ENCODE measurements at regions not wholly inside any gene's neighbourhood (a gene's known extent, or its start where the extent isn't known, plus 50 kb on each side); places are given as distances from the start of the nearest gene placed in this dataset.
"Not testable (repeated sequence)": the region's sequence is repeated elsewhere in the genome, so short reads cannot be mapped to it uniquely, and the experiment has no call there.

GRCh38 chr10:77726732-77727131 lies 89.1 kb upstream of the KCNMA1 start:
- no peak for TF ChIP-seq CTCF (IDR thresholded peaks at IDR 0.05)
- no peak for DNase-seq (ENCODE audit: extremely low spot score, unreplicated experiment)
- Mint-ChIP-seq H3K4me3 (ENCODE audit: unreplicated experiment) (no peak overlapping the region), H3K36me3 (ENCODE audit: unreplicated experiment) (peaks cover 7% of the 10 kb centered on the region), H3K27me3 (ENCODE audit: unreplicated experiment) (no peaks in the 10 kb centered on the region), H3K27ac (ENCODE audit: unreplicated experiment) (no peak overlapping the region), H3K9me3 (ENCODE audit: unreplicated experiment) (peaks cover 4% of the 10 kb centered on the region), H3K4me1 (ENCODE audit: unreplicated experiment) (peaks cover 13% of the 10 kb centered on the region)

DNA sequence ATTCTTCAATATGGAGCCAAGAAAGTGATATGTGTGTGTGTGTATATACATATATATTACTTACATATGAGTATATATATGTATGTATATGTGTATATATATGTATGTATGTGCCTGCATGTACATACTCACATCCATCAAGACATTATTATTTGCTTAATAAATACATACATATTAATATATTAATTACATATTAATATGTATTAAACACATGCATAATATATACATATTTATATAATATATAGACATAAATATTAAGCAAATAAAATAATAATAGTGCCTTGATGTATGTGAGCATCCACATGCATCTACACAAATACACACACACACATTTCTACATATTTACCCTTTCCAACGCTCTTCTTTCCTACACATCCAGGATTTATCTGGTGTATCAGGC lies 88.7 kb upstream of the KCNMA1 start:
- H3K27ac Mint-ChIP-seq (ENCODE audit: unreplicated experiment): no peak overlapping the region
- H3K4me3 Mint-ChIP-seq (ENCODE audit: unreplicated experiment): no peak overlapping the region
- no peak for TF ChIP-seq CTCF (IDR thresholded peaks at IDR 0.05)
- H3K27me3 Mint-ChIP-seq (ENCODE audit: unreplicated experiment): no peaks in the 10 kb centered on the region
- no peak for DNase-seq (ENCODE audit: extremely low spot score, unreplicated experiment)
- H3K9me3 Mint-ChIP-seq (ENCODE audit: unreplicated experiment): peaks cover 4% of the 10 kb centered on the region
- peaks cover 13% of the 10 kb centered on the region for H3K4me1 Mint-ChIP-seq (ENCODE audit: unreplicated experiment)
- H3K36me3 Mint-ChIP-seq (ENCODE audit: unreplicated experiment): peaks cover 7% of the 10 kb centered on the region

GRCh38 chr10:77724820-77725219 lies 87.2 kb upstream of the KCNMA1 start:
- peaks cover 13% of the 10 kb centered on the region for H3K4me1 Mint-ChIP-seq (ENCODE audit: unreplicated experiment)
- H3K9me3 Mint-ChIP-seq (ENCODE audit: unreplicated experiment): peaks cover 4% of the 10 kb centered on the region
- no peak for DNase-seq (ENCODE audit: extremely low spot score, unreplicated experiment)
- no peaks in the 10 kb centered on the region for H3K27me3 Mint-ChIP-seq (ENCODE audit: unreplicated experiment)
- H3K27ac Mint-ChIP-seq (ENCODE audit: unreplicated experiment): no peak overlapping the region
- peaks cover 4% of the 10 kb centered on the region for H3K36me3 Mint-ChIP-seq (ENCODE audit: unreplicated experiment)
- H3K4me3 Mint-ChIP-seq (ENCODE audit: unreplicated experiment): no peak overlapping the region
- TF ChIP-seq CTCF (IDR thresholded peaks at IDR 0.05): no peak

DNA sequence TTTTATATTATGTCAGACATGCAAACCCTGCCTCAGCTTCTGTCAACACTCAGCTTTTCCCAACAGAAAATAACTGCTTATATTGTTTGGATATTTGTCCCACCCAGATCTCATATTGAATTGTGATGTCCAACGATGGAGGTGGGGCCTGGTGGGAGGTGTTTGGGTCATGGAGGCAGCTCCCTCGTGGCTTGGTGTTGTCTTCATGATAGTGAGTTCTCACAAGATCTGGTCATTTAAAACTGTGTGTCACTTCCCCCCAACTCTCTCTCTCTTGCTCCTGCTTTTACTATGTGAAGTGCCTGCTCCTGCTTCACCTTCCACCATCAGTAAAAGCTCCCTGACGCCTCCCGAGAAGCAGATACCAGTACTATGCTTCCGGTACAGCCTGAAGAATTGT lies 85.8 kb upstream of the KCNMA1 start:
- Mint-ChIP-seq H3K27me3 (ENCODE audit: unreplicated experiment) (no peaks in the 10 kb centered on the region), H3K27ac (ENCODE audit: unreplicated experiment) (no peak overlapping the region), H3K36me3 (ENCODE audit: unreplicated experiment) (peaks cover 4% of the 10 kb centered on the region), H3K4me3 (ENCODE audit: unreplicated experiment) (no peak overlapping the region), H3K9me3 (ENCODE audit: unreplicated experiment) (peaks cover 4% of the 10 kb centered on the region), H3K4me1 (ENCODE audit: unreplicated experiment) (peaks cover 12% of the 10 kb centered on the region)
- DNase-seq (ENCODE audit: extremely low spot score, unreplicated experiment): no peak
- no peak for TF ChIP-seq CTCF (IDR thresholded peaks at IDR 0.05)

DNA sequence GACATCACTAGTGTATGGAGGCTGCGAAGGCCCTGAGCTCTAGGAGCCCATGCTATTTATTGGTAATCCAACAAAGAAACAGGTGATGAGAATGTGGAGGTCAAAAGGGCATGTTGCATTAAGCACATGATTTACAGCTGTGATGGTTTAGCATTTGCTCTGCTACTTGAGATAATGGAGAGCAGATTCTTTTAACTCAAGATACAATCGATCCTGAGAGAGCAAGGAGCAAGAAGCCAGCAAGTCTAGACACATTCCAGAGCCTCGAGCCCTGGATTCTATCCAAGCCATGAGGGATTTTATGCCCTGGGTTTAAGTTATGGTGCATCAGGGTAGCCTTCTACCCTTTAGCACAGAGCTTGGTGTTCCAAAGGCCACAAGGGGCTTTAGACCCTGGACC lies 85.3 kb upstream of the KCNMA1 start:
- DNase-seq (ENCODE audit: extremely low spot score, unreplicated experiment); H3K9me3 Mint-ChIP-seq (ENCODE audit: unreplicated experiment); H3K27ac Mint-ChIP-seq (ENCODE audit: unreplicated experiment); H3K36me3 Mint-ChIP-seq (ENCODE audit: unreplicated experiment); H3K4me3 Mint-ChIP-seq (ENCODE audit: unreplicated experiment); H3K27me3 Mint-ChIP-seq (ENCODE audit: unreplicated experiment): not testable (repeated sequence)
- H3K4me1 Mint-ChIP-seq (ENCODE audit: unreplicated experiment): peaks cover 11% of the 10 kb centered on the region

DNA sequence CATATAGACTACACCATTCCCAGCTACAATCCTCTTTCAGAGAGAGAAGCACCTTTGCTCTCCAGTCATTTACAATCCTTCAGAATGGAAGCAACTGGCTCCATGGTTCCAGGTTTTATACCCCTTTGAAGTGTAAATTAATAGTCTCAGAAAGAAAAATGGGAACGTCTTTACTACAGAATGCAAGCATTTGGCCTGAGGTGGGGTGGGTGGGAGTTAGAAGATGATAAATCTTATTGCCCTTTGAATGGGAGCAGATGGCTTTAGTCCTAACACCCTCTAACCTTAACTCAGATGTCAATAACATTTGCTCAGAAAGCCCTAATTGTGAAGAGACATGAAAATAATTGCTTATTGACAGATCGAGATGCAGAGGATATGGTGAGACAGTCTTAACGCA lies 84.2 kb upstream of the KCNMA1 start:
- DNase-seq (ENCODE audit: extremely low spot score, unreplicated experiment): no peak
- H3K27me3 Mint-ChIP-seq (ENCODE audit: unreplicated experiment): no peaks in the 10 kb centered on the region
- no peak for TF ChIP-seq CTCF (IDR thresholded peaks at IDR 0.05)
- peaks cover 15% of the 10 kb centered on the region for H3K4me1 Mint-ChIP-seq (ENCODE audit: unreplicated experiment)
- no peak overlapping the region for H3K27ac Mint-ChIP-seq (ENCODE audit: unreplicated experiment)
- H3K9me3 Mint-ChIP-seq (ENCODE audit: unreplicated experiment): peaks cover 4% of the 10 kb centered on the region
- peaks cover 4% of the 10 kb centered on the region for H3K36me3 Mint-ChIP-seq (ENCODE audit: unreplicated experiment)
- H3K4me3 Mint-ChIP-seq (ENCODE audit: unreplicated experiment): no peak overlapping the region
